ENCODE measurements at regions not wholly inside any gene's neighbourhood (a gene's known extent, or its start where the extent isn't known, plus 50 kb on each side); places are given as distances from the start of the nearest gene placed in this dataset.
"Not testable (repeated sequence)": the region's sequence is repeated elsewhere in the genome, so short reads cannot be mapped to it uniquely, and the experiment has no call there.

GRCh38 chr7:138208142-138208570 is 131.9 kb downstream of the AKR1D1 start:
- Histone ChIP-seq H3K27me3 (ENCODE audit: control insufficient read depth, insufficient read depth, low read length) (no peaks in the 10 kb centered on the region), H3K36me3 (ENCODE audit: control insufficient read depth, insufficient read depth, low read length) (no peaks in the 10 kb centered on the region), H3K4me3 (ENCODE audit: low read depth, low read length) (no peak overlapping the region)
- no peak for TF ChIP-seq CTCF (IDR thresholded peaks at IDR 0.05; ENCODE audit: insufficient read depth, low read length, poor library complexity, severe bottlenecking)
- DNase-seq (ENCODE audit: low read depth), result no peak

DNA sequence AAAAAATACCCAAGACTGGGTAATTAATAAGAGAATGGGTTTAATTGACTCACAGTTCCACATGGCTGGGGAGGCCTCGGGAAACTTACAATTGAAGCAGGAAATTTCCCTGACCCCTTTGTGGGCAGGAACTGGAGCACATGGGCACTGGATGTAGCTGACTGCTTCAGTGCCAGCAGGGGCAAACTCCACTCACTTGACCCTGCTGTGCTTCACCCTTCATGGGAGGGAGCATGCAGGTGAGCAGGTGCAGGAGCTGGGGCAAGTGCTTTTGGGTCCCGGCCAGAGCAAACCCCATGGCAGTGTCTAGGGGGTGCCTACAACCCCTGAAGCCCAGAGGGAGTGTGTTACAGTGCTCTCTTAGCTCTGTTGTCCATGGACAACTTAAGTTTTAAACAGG is 132.6 kb downstream of the AKR1D1 start:
- no peak for DNase-seq (ENCODE audit: low read depth)
- no peak for TF ChIP-seq CTCF (IDR thresholded peaks at IDR 0.05; ENCODE audit: insufficient read depth, low read length, poor library complexity, severe bottlenecking)
- Histone ChIP-seq H3K27me3 (ENCODE audit: control insufficient read depth, insufficient read depth, low read length) (no peaks in the 10 kb centered on the region), H3K36me3 (ENCODE audit: control insufficient read depth, insufficient read depth, low read length) (no peaks in the 10 kb centered on the region), H3K4me3 (ENCODE audit: low read depth, low read length) (no peak overlapping the region)

- no peaks in the 10 kb centered on the region for H3K36me3 ChIP-seq (ENCODE audit: control insufficient read depth, insufficient read depth, low read length)
- no peak for TF ChIP-seq CTCF (IDR thresholded peaks at IDR 0.05; ENCODE audit: insufficient read depth, low read length, poor library complexity, severe bottlenecking)
- H3K4me3 ChIP-seq (ENCODE audit: low read depth, low read length), result no peak overlapping the region
- DNase-seq (ENCODE audit: low read depth), result no peak
- H3K27me3 ChIP-seq (ENCODE audit: control insufficient read depth, insufficient read depth, low read length), result no peaks in the 10 kb centered on the region
Measured at GRCh38 chr7:138212314-138212713, 136.1 kb downstream of the AKR1D1 start.

DNA sequence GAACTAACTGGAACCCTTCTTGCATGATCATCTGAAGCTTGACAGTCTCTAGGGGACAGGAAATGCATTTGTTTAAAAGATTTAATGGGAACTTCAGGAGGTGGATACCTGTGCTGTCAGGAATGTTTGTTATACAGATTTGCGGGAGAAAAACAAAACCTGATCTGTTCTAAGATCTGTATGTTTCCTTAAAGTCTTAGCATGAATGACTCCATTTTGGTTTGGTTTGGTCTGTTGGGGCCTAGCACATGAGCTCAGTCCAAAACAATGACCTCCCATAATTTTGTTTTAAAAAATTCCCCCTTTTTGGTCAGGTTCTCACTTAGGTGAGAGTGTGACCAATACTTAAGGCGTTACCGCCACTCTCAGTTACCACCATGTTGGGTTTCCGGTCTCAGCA is 138.7 kb downstream of the AKR1D1 start:
- DNase-seq (ENCODE audit: low read depth), result no peak
- TF ChIP-seq CTCF (IDR thresholded peaks at IDR 0.05; ENCODE audit: insufficient read depth, low read length, poor library complexity, severe bottlenecking), result no peak

DNA sequence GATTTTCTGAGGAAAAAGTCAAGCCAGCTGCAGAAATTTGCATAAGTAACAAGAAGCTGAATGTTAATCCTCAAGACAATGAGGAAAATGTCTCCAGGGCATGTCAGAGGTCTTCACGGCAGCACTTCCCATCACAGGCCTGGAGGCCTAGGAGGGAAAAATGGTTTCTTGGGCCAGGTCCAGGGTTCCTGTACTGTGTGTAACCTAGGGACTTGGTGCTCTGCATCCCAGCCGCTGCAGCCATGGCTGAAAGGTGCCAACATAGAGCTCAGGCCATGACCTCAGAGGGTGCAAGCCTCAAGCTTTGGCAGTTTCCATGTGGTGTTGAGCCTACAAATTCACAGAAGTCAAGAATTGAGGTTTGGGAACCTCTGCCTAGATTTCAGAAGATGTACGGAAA is 144.1 kb downstream of the AKR1D1 start:
- H3K36me3 ChIP-seq (ENCODE audit: control insufficient read depth, insufficient read depth, low read length); H3K4me3 ChIP-seq (ENCODE audit: low read depth, low read length); H3K27me3 ChIP-seq (ENCODE audit: control insufficient read depth, insufficient read depth, low read length); DNase-seq (ENCODE audit: low read depth): not testable (repeated sequence)

More for the DNA sequence above, 138.7 kb downstream of the AKR1D1 start:
- H3K36me3 ChIP-seq (ENCODE audit: control insufficient read depth, insufficient read depth, low read length), result no peaks in the 10 kb centered on the region
- H3K27me3 ChIP-seq (ENCODE audit: control insufficient read depth, insufficient read depth, low read length), result no peaks in the 10 kb centered on the region
- no peak overlapping the region for H3K4me3 ChIP-seq (ENCODE audit: low read depth, low read length)

GRCh38 chr7:138221388-138221787 is 145.1 kb downstream of the AKR1D1 start:
- H3K36me3 ChIP-seq (ENCODE audit: control insufficient read depth, insufficient read depth, low read length); H3K4me3 ChIP-seq (ENCODE audit: low read depth, low read length); H3K27me3 ChIP-seq (ENCODE audit: control insufficient read depth, insufficient read depth, low read length); DNase-seq (ENCODE audit: low read depth): not testable (repeated sequence)

- no peak for DNase-seq (ENCODE audit: low read depth)
- H3K27me3 ChIP-seq (ENCODE audit: control insufficient read depth, insufficient read depth, low read length), result no peaks in the 10 kb centered on the region
- TF ChIP-seq CTCF (IDR thresholded peaks at IDR 0.05; ENCODE audit: insufficient read depth, low read length, poor library complexity, severe bottlenecking), result no peak
Measured at GRCh38 chr7:138223402-138223879, 147.2 kb downstream of the AKR1D1 start.

More at GRCh38 chr7:138223402-138223879, 147.2 kb downstream of the AKR1D1 start:
- Histone ChIP-seq H3K36me3 (ENCODE audit: control insufficient read depth, insufficient read depth, low read length) (no peaks in the 10 kb centered on the region), H3K4me3 (ENCODE audit: low read depth, low read length) (no peak overlapping the region)
